GM12878 (cell line): ENCODE measurements at regions not wholly inside any gene's neighbourhood (a gene's known extent, or its start where the extent isn't known, plus 50 kb on each side); places are given as distances from the start of the nearest gene placed in this dataset.

Experiments used
- ATAC-seq: fragments of 200-7000 bp; cut with Tn5 transposase; 3 replicates; pipeline ENCODE4 v1.9.1; 2020; ENCODE audit warnings: mild to moderate bottlenecking, moderate library complexity
- BruUV-seq: library from RNA; stranded (reverse); fragments of 400-500 nt; replicated peaks from 2 replicates; lab custom pipeline; 2021; lab: Mats Ljungman, UMichigan
- CTCF ChIA-PET: fragments of 300-600 bp; sonication (Branson Sonifier 250); formaldehyde crosslinking; extraction: SDS; loops from one replicate; lab custom pipeline; 2021; ENCODE audit warnings: inconsistent platforms; lab: Yijun Ruan, JAX
- POLR2A ChIA-PET: fragments of 350-600 bp; formaldehyde crosslinking; extraction: SDS; loops from one replicate; lab custom pipeline; 2021; ENCODE audit warnings: inconsistent platforms; lab: Charles Lee
- RAD21 ChIA-PET: fragments of 300-600 bp; sonication (Branson Sonifier 250); formaldehyde crosslinking; loops from one replicate; lab custom pipeline; 2023; ENCODE audit warnings: antibody characterized with exemption; ENCODE audit not compliant: unreplicated experiment; lab: Charles Lee
- SMC1A ChIA-PET: fragments of 300-600 bp; sonication (Branson Sonifier 250); formaldehyde crosslinking; loops from one replicate; lab custom pipeline; 2023; ENCODE audit not compliant: unreplicated experiment, uncharacterized antibody; lab: Charles Lee
- DNase-seq: peaks from one replicate; pipeline ENCODE4 v3.0.0-alpha.2; 2011; ENCODE audit warnings: low read depth, low spot score
- FAIRE-seq: peaks from 3 replicates; lab custom pipeline; 2011; peaks lifted over from hg19 to GRCh38; lab: Jason Lieb, UNC
- H2AFZ ChIP-seq: 2 replicates; pipeline ENCODE4 v1.6.0; 2011; ENCODE audit warnings: low read depth, low read length, control low read depth; ENCODE audit not compliant: control insufficient read depth
- H3K27ac ChIP-seq: 2 replicates; pipeline ENCODE4 v1.5.1; 2011; ENCODE audit warnings: control low read depth; ENCODE audit not compliant: control insufficient read depth, insufficient read depth
- H3K27me3 ChIP-seq, 2 experiments: replicated peaks in 1 of 2; 2 replicates each; pipeline versions ENCODE4 v1.6.0 to v1.6.1; 2011; ENCODE audit warnings: low read length in 1 of 2; ENCODE audit not compliant: control insufficient read depth in 2 of 2, insufficient read depth in 2 of 2
- H3K36me3 ChIP-seq, 2 experiments: 2 replicates each; pipeline ENCODE4 v1.5.1; 2011; ENCODE audit warnings: low read length in 1 of 2; ENCODE audit not compliant: control insufficient read depth in 2 of 2, insufficient read depth in 2 of 2
- H3K4me1 ChIP-seq: 2 replicates; pipeline ENCODE4 v1.6.1; 2011; ENCODE audit warnings: mild to moderate bottlenecking, low read length, moderate library complexity, mixed read lengths; ENCODE audit not compliant: control insufficient read depth, insufficient read depth
- H3K4me2 ChIP-seq: 2 replicates; pipeline ENCODE4 v1.6.0; 2011; ENCODE audit warnings: control low read depth; ENCODE audit not compliant: control insufficient read depth, insufficient read depth
- H3K4me3 ChIP-seq: fragments of 200-600 bp; sonication (generic); 2 replicates; pipeline ENCODE4 v1.5.1; 2016
- H3K79me2 ChIP-seq: 2 replicates; pipeline ENCODE4 v1.6.0; 2011; ENCODE audit warnings: low read length; ENCODE audit not compliant: control insufficient read depth, insufficient read depth
- H3K9ac ChIP-seq: 2 replicates; pipeline ENCODE4 v1.8.0; 2011; ENCODE audit warnings: low read length, control low read depth, mixed read lengths; ENCODE audit not compliant: control insufficient read depth, insufficient read depth
- H3K9me3 ChIP-seq: replicated peaks from 3 replicates; pipeline ENCODE4 v1.5.1; 2011; ENCODE audit warnings: mild to moderate bottlenecking, low read length; ENCODE audit not compliant: control insufficient read depth, insufficient read depth
- H4K20me1 ChIP-seq: 2 replicates; pipeline ENCODE4 v1.6.0; 2011; ENCODE audit not compliant: control insufficient read depth, insufficient read depth
- BCL3 ChIP-seq: IDR thresholded peaks from 2 replicates; pipeline ENCODE4 v1.6.1; 2011; ENCODE audit warnings: borderline replicate concordance, low read depth, mild to moderate bottlenecking, moderate library complexity, low read length; ENCODE audit not compliant: insufficient read depth, poor library complexity, severe bottlenecking
- MTA3 ChIP-seq: IDR thresholded peaks from 2 replicates; pipeline ENCODE4 v1.6.1; 2012; ENCODE audit warnings: low read length, inconsistent platforms, borderline replicate concordance
- NFYB ChIP-seq: IDR thresholded peaks from 2 replicates; pipeline ENCODE4 v1.6.1; 2011; ENCODE audit warnings: low read depth, mild to moderate bottlenecking, low read length, improper control_type of control experiment, moderate library complexity; ENCODE audit not compliant: insufficient read depth
- NR2C2 ChIP-seq: IDR thresholded peaks from 2 replicates; pipeline ENCODE4 v1.6.1; 2011; ENCODE audit warnings: borderline replicate concordance, low read depth; ENCODE audit not compliant: control insufficient read depth, insufficient read length
- RAD51 ChIP-seq: fragments of 450-650 bp; IDR thresholded peaks from 2 replicates; pipeline ENCODE4 v1.6.1; 2016; ENCODE audit warnings: moderate library complexity, mild to moderate bottlenecking, inconsistent platforms
- RFX5 ChIP-seq: IDR thresholded peaks from 2 replicates; pipeline ENCODE4 v1.6.1; 2011; ENCODE audit warnings: low read depth, low read length, improper control_type of control experiment
- SIN3A ChIP-seq: IDR thresholded peaks from 2 replicates; pipeline ENCODE4 v1.6.1; 2012; ENCODE audit warnings: low read depth, low read length, improper control_type of control experiment
- SMARCA5 ChIP-seq: fragments of 450-650 bp; IDR thresholded peaks from 2 replicates; pipeline ENCODE4 v1.6.1; 2017; ENCODE audit warnings: mild to moderate bottlenecking
- SP1 ChIP-seq: IDR thresholded peaks from one replicate; pipeline ENCODE4 v1.6.1; 2011; ENCODE audit warnings: low read depth, low read length
- ZNF24 ChIP-seq: fragments of 450-650 bp; IDR thresholded peaks from 2 replicates; pipeline ENCODE4 v1.6.1; 2017; ENCODE audit warnings: antibody characterized with exemption, mild to moderate bottlenecking
- WGBS: methylation state at CpG from one replicate; pipeline ENCODE4 v1.1.6; 2016; ENCODE audit warnings: low lambda C conversion rate; ENCODE audit not compliant: insufficient replicate concordance, insufficient coverage; ENCODE audit errors: missing lambda C conversion rate; 5-methylcytosine and 5-hydroxymethylcytosine counted together
- in situ Hi-C: fragments of 300-500 bp; cut with MboI; formaldehyde crosslinking; loops from 9 replicates; pipeline ENCODE4 v1.14.3; 2018; ENCODE audit warnings: mixed read lengths
- intact Hi-C: fragments of 100-400 bp; cut with micrococcal nuclease; formaldehyde crosslinking; loops from one replicate; pipeline ENCODE4 v1.14.2; 2022; ENCODE audit not compliant: unreplicated experiment
- TF ChIP-seq, protein P1 (sequence below): IDR thresholded peaks from 2 replicates; pipeline ENCODE4 v1.6.1; 2012; ENCODE audit warnings: improper control_type of control experiment, low read depth, low read length; ENCODE audit not compliant: insufficient replicate concordance
- TF ChIP-seq, protein P2 (sequence below): fragments of 450-650 bp; IDR thresholded peaks from 2 replicates; pipeline ENCODE4 v1.6.1; 2017; ENCODE audit warnings: mild to moderate bottlenecking

DNA sequence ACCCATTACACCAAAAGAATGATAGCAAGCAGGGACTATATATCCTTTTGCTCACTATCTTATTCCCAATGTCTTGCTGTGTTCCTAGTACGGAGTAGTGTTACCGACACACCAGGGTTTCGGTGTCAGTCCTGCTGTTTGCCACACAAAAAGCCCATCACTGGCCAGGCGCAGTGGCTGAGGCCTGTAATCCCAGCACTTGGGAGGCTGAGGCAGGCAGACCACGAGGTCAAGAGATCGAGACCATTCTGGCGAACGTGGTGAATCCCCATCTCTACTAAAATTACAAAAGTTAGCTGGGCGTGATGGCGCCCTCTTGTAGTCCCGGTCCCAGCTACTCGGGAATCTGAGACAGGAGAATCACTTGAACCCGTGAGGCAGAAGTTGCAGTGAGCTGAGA is 1467.3 kb upstream of the MIR17HG start:
- SMC1A ChIA-PET: no interaction called here
- POLR2A ChIA-PET: no interaction called here
- ATAC-seq: no peak
- RAD21 ChIA-PET: no interaction called here
- Histone ChIP-seq H3K9ac (no peak overlapping the region), H3K36me3 (no peaks in the 10 kb centered on the region), H3K4me2 (no peak overlapping the region), H3K27ac (no peak overlapping the region), H3K4me3 (no peak overlapping the region), H4K20me1 (no peaks in the 10 kb centered on the region), H3K4me1 (no peaks in the 10 kb centered on the region), H3K27me3 (no peaks in the 10 kb centered on the region), H2AFZ (no peak overlapping the region), H3K79me2 (no peaks in the 10 kb centered on the region), H3K9me3 (no peaks in the 10 kb centered on the region)
- in situ Hi-C loops (no loop called here), intact Hi-C loops (no loop called here)
- FAIRE-seq: no peak
- no peak for DNase-seq
- BruUV-seq: no TSS peak
- CTCF ChIA-PET: no interaction called here
- TF ChIP-seq BCL3 (no peak), ZNF24 (no peak), SMARCA5 (no peak), NR2C2 (no peak), SIN3A (no peak), NFYB (no peak), RAD51 (no peak), MTA3 (no peak), RFX5 (no peak), SP1 (no peak)
- TF ChIP-seq, protein P1, sequence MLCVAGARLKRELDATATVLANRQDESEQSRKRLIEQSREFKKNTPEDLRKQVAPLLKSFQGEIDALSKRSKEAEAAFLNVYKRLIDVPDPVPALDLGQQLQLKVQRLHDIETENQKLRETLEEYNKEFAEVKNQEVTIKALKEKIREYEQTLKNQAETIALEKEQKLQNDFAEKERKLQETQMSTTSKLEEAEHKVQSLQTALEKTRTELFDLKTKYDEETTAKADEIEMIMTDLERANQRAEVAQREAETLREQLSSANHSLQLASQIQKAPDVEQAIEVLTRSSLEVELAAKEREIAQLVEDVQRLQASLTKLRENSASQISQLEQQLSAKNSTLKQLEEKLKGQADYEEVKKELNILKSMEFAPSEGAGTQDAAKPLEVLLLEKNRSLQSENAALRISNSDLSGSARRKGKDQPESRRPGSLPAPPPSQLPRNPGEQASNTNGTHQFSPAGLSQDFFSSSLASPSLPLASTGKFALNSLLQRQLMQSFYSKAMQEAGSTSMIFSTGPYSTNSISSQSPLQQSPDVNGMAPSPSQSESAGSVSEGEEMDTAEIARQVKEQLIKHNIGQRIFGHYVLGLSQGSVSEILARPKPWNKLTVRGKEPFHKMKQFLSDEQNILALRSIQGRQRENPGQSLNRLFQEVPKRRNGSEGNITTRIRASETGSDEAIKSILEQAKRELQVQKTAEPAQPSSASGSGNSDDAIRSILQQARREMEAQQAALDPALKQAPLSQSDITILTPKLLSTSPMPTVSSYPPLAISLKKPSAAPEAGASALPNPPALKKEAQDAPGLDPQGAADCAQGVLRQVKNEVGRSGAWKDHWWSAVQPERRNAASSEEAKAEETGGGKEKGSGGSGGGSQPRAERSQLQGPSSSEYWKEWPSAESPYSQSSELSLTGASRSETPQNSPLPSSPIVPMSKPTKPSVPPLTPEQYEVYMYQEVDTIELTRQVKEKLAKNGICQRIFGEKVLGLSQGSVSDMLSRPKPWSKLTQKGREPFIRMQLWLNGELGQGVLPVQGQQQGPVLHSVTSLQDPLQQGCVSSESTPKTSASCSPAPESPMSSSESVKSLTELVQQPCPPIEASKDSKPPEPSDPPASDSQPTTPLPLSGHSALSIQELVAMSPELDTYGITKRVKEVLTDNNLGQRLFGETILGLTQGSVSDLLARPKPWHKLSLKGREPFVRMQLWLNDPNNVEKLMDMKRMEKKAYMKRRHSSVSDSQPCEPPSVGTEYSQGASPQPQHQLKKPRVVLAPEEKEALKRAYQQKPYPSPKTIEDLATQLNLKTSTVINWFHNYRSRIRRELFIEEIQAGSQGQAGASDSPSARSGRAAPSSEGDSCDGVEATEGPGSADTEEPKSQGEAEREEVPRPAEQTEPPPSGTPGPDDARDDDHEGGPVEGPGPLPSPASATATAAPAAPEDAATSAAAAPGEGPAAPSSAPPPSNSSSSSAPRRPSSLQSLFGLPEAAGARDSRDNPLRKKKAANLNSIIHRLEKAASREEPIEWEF: no peak
- TF ChIP-seq, protein P2, sequence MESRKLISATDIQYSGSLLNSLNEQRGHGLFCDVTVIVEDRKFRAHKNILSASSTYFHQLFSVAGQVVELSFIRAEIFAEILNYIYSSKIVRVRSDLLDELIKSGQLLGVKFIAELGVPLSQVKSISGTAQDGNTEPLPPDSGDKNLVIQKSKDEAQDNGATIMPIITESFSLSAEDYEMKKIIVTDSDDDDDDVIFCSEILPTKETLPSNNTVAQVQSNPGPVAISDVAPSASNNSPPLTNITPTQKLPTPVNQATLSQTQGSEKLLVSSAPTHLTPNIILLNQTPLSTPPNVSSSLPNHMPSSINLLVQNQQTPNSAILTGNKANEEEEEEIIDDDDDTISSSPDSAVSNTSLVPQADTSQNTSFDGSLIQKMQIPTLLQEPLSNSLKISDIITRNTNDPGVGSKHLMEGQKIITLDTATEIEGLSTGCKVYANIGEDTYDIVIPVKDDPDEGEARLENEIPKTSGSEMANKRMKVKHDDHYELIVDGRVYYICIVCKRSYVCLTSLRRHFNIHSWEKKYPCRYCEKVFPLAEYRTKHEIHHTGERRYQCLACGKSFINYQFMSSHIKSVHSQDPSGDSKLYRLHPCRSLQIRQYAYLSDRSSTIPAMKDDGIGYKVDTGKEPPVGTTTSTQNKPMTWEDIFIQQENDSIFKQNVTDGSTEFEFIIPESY: no peak
- 46% methylated on average over 13 of the region's 13 CpGs for WGBS
